ENCODE measurements at regions not wholly inside any gene's neighbourhood (a gene's known extent, or its start where the extent isn't known, plus 50 kb on each side); places are given as distances from the start of the nearest gene placed in this dataset.

- DNase-seq (ENCODE audit: low read depth): no peak
- TF ChIP-seq CTCF (IDR thresholded peaks at IDR 0.05; ENCODE audit: insufficient read depth, low read depth, low read length, missing control alignments): no peak
- no peak overlapping the region for H3K4me3 ChIP-seq (ENCODE audit: low read depth, low read length)
Measured at GRCh38 chr11:24437123-24437522, 59.7 kb upstream of the LUZP2 start.

Measured in GM12865 (cell line).